HepG2 (cell line): ENCODE measurements at regions not wholly inside any gene's neighbourhood (a gene's known extent, or its start where the extent isn't known, plus 50 kb on each side); places are given as distances from the start of the nearest gene placed in this dataset.

ENCODE experiments used
- ARID3A ChIP-seq: IDR thresholded peaks from 2 replicates; pipeline ENCODE4 v1.6.1; 2012; ENCODE audit warnings: low read depth, low read length, improper control_type of control experiment
- TF ChIP-seq, protein P1 (sequence below): sonication (generic); formaldehyde crosslinking; IDR thresholded peaks from 2 replicates; pipeline ENCODE4 v1.5.0; 2020; ENCODE audit warnings: mild to moderate bottlenecking, missing genetic modification reagents, moderate library complexity

- TF ChIP-seq, protein P1, sequence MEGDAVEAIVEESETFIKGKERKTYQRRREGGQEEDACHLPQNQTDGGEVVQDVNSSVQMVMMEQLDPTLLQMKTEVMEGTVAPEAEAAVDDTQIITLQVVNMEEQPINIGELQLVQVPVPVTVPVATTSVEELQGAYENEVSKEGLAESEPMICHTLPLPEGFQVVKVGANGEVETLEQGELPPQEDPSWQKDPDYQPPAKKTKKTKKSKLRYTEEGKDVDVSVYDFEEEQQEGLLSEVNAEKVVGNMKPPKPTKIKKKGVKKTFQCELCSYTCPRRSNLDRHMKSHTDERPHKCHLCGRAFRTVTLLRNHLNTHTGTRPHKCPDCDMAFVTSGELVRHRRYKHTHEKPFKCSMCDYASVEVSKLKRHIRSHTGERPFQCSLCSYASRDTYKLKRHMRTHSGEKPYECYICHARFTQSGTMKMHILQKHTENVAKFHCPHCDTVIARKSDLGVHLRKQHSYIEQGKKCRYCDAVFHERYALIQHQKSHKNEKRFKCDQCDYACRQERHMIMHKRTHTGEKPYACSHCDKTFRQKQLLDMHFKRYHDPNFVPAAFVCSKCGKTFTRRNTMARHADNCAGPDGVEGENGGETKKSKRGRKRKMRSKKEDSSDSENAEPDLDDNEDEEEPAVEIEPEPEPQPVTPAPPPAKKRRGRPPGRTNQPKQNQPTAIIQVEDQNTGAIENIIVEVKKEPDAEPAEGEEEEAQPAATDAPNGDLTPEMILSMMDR (CRISPR knock-in tag): peak; percentile 96
- TF ChIP-seq ARID3A: no peak
Observed at GRCh38 chr4:3880615-3881120, 114.5 kb downstream of the ADRA2C start.
